HepG2 (cell line): ENCODE measurements at regions not wholly inside any gene's neighbourhood (a gene's known extent, or its start where the extent isn't known, plus 50 kb on each side); places are given as distances from the start of the nearest gene placed in this dataset.

Source experiments
- ATAC-seq: fragments of 200-7000 bp; cut with Tn5 transposase; 3 replicates; pipeline ENCODE4 v1.9.1; 2020; ENCODE audit warnings: mild to moderate bottlenecking, moderate library complexity
- BruUV-seq: library from RNA; stranded (reverse); fragments of 400-500 nt; replicated peaks from 2 replicates; lab custom pipeline; 2021; lab: Mats Ljungman, UMichigan
- CTCF ChIA-PET: fragments of 300-600 bp; formaldehyde crosslinking; extraction: SDS; loops from one replicate; lab custom pipeline; 2021; ENCODE audit warnings: low total read pairs, inconsistent platforms, low intra/inter-chr PET ratio; lab: Yijun Ruan, JAX
- POLR2A ChIA-PET: fragments of 350-600 bp; sonication (Branson Sonifier 250); formaldehyde crosslinking; loops from one replicate; lab custom pipeline; 2020; ENCODE audit warnings: antibody characterized with exemption, inconsistent platforms; lab: Yijun Ruan, JAX
- DNase-seq: peaks from one replicate; pipeline ENCODE4 v3.0.0-alpha.2; 2015; ENCODE audit warnings: low spot score
- FAIRE-seq: peaks from 3 replicates; lab custom pipeline; 2011; peaks lifted over from hg19 to GRCh38; lab: Jason Lieb, UNC
- H2AFZ ChIP-seq: one replicate; pipeline ENCODE4 v1.6.1; 2011; ENCODE audit warnings: low read length, inconsistent platforms
- H3K27ac ChIP-seq: fragments of 300-600 bp; 3 replicates; pipeline ENCODE4 v1.8.0; 2011; ENCODE audit warnings: mixed run types, mild to moderate bottlenecking, mixed read lengths, low read length, inconsistent platforms; ENCODE audit not compliant: insufficient read depth; ENCODE audit errors: extremely low read length
- H3K27me3 ChIP-seq, 2 experiments: fragments of 200-600 bp in 1 of 2; 2 replicates in 1 of 2; 3 replicates in 1 of 2; pipeline versions ENCODE4 v1.6.0 to v1.8.0; 2011; ENCODE audit warnings: low read length in 2 of 2, mild to moderate bottlenecking in 2 of 2, moderate library complexity in 2 of 2, inconsistent platforms in 1 of 2; ENCODE audit not compliant: insufficient read depth in 2 of 2, control insufficient read depth in 1 of 2
- H3K36me3 ChIP-seq, 2 experiments: fragments of 200-600 bp in 1 of 2; replicated peaks in 1 of 2; 2 replicates in 1 of 2; 3 replicates in 1 of 2; pipeline versions ENCODE4 v1.5.1 to v1.8.0; 2011; ENCODE audit warnings: low read length in 2 of 2, inconsistent platforms in 1 of 2; ENCODE audit not compliant: insufficient read depth in 2 of 2, control insufficient read depth in 1 of 2
- H3K4me1 ChIP-seq: 2 replicates; pipeline ENCODE4 v1.5.1; 2012; ENCODE audit warnings: low read length, inconsistent platforms; ENCODE audit not compliant: insufficient read depth
- H3K4me2 ChIP-seq: 2 replicates; pipeline ENCODE4 v1.6.0; 2011; ENCODE audit warnings: low read depth, low read length, inconsistent platforms
- H3K4me3 ChIP-seq, 3 experiments: fragments of 200-600 bp in 1 of 3; sonication (generic), shearing (Covaris generic) in 1 of 3; replicated peaks in 1 of 3; 2 replicates each; pipeline ENCODE4 v1.5.1; 2011 to 2016; ENCODE audit warnings: low read length in 3 of 3, inconsistent platforms in 2 of 3, low read depth in 2 of 3, mild to moderate bottlenecking in 2 of 3, control low read depth in 1 of 3, mixed read lengths in 1 of 3; ENCODE audit not compliant: insufficient read depth in 1 of 3
- H3K79me2 ChIP-seq: one replicate; pipeline ENCODE4 v1.6.1; 2011; ENCODE audit warnings: low read length, inconsistent platforms; ENCODE audit not compliant: insufficient read depth
- H3K9ac ChIP-seq: 2 replicates; pipeline ENCODE4 v1.6.0; 2011; ENCODE audit warnings: mild to moderate bottlenecking, low read depth, low read length, inconsistent platforms; ENCODE audit not compliant: insufficient read depth
- H3K9me3 ChIP-seq: 2 replicates; pipeline ENCODE4 v1.5.1; 2012; ENCODE audit warnings: mild to moderate bottlenecking, low read length
- H4K20me1 ChIP-seq: 2 replicates; pipeline ENCODE4 v1.6.0; 2011; ENCODE audit warnings: inconsistent platforms, mild to moderate bottlenecking, low read length, moderate library complexity; ENCODE audit not compliant: insufficient read depth
- KAT2B ChIP-seq: fragments of 150-350 bp; IDR thresholded peaks from 2 replicates; pipeline ENCODE4 v1.6.1; 2014; ENCODE audit warnings: low read depth, low read length, borderline replicate concordance
- POLR2A ChIP-seq, 2 experiments: IDR thresholded peaks; 2 replicates each; pipeline ENCODE4 v1.6.1; 2011; ENCODE audit warnings: low read depth in 2 of 2, low read length in 2 of 2, mild to moderate bottlenecking in 1 of 2, moderate library complexity in 1 of 2; ENCODE audit not compliant: insufficient read depth in 1 of 2
- ZNF564 ChIP-seq: sonication (generic); formaldehyde crosslinking; IDR thresholded peaks from 2 replicates; pipeline ENCODE4 v1.8.1; 2023; ENCODE audit warnings: mild to moderate bottlenecking, missing genetic modification reagents
- WGBS: methylation state at CpG from one replicate; pipeline ENCODE4 v1.1.6; 2017; ENCODE audit warnings: low lambda C conversion rate; 5-methylcytosine and 5-hydroxymethylcytosine counted together
- in situ Hi-C: cut with HindIII; loops from 2 replicates; pipeline ENCODE4 v1.10.0; 2017; ENCODE audit warnings: low pct_unique_long_range_greater_than_20kb; ENCODE audit not compliant: extremely low pct_ligation_motif_present
- intact Hi-C: fragments of 100-400 bp; cut with micrococcal nuclease; formaldehyde crosslinking; loops from one replicate; pipeline ENCODE4 v1.10.0; 2022; ENCODE audit not compliant: unreplicated experiment
- TF ChIP-seq, protein P1 (sequence below): sonication (generic); formaldehyde crosslinking; IDR thresholded peaks from 2 replicates; pipeline ENCODE4 v1.4.0; 2020; ENCODE audit warnings: missing genetic modification reagents

DNA sequence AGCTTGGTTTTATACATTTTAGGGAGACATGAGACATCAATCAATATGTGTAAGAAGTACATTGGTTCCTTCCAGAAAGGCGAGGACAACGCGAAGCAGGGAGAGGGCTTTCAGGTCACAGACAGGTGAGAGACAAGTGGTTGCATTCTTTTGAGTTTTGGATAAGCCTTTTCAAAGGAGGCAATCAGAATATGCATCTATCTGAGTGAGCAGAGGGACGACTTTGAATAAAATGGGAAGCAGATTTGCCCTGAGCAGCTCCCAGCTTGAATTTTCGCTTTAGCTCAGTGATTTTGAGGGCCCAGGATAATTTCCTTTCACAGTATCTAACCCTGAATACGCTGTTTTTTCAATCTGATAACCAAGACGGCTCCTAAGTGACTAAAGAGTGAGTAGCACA, 82.5 kb upstream of the MYO3A start:
- no TSS peak for BruUV-seq
- Histone ChIP-seq H4K20me1 (no peaks in the 10 kb centered on the region), H2AFZ (no peak overlapping the region), H3K27ac (no peak overlapping the region), H3K4me3 (no peak overlapping the region), H3K9ac (no peak overlapping the region), H3K4me1 (no peaks in the 10 kb centered on the region), H3K79me2 (no peaks in the 10 kb centered on the region), H3K36me3 (no peaks in the 10 kb centered on the region), H3K9me3 (no peaks in the 10 kb centered on the region)
- in situ Hi-C loops (no loop called here), intact Hi-C loops (no loop called here)
- ChIA-PET POLR2A (no interaction called here), CTCF (no interaction called here)
- ATAC-seq, result no peak
- TF ChIP-seq POLR2A (IDR thresholded peaks at IDR 0.05; ENCODE audit: insufficient read depth in 1 of 2, low read depth in 2 of 2, low read length in 2 of 2) (no peak), KAT2B (no peak)
- TF ChIP-seq, protein P1, sequence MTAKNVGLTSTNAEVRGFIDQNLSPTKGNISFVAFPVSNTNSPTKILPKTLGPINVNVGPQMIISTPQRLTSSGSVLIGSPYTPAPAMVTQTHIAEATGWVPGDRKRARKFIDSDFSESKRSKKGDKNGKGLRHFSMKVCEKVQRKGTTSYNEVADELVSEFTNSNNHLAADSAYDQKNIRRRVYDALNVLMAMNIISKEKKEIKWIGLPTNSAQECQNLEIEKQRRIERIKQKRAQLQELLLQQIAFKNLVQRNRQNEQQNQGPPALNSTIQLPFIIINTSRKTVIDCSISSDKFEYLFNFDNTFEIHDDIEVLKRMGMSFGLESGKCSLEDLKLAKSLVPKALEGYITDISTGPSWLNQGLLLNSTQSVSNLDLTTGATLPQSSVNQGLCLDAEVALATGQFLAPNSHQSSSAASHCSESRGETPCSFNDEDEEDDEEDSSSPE (CRISPR knock-in tag), result no peak
- TF ChIP-seq, all 625 proteins: peak for 0
- 23% methylated on average over 7 of the region's 7 CpGs for WGBS
- no peak overlapping the region for H3K4me2 ChIP-seq
- no peak for FAIRE-seq
- H3K27me3 ChIP-seq, result no peaks in the 10 kb centered on the region
- no peak for DNase-seq

GRCh38 chr10:25852364-25852941, 81.6 kb upstream of the MYO3A start:
- in situ Hi-C loops (no loop called here), intact Hi-C loops (no loop called here)
- Histone ChIP-seq H3K9ac (no peak overlapping the region), H3K4me2 (no peak overlapping the region), H4K20me1 (no peaks in the 10 kb centered on the region), H3K27ac (no peak overlapping the region), H3K4me1 (no peaks in the 10 kb centered on the region), H3K79me2 (no peaks in the 10 kb centered on the region), H3K9me3 (no peaks in the 10 kb centered on the region), H3K36me3 (no peaks in the 10 kb centered on the region), H3K4me3 (no peak overlapping the region), H2AFZ (no peak overlapping the region), H3K27me3 (no peaks in the 10 kb centered on the region)
- TF ChIP-seq ZNF564 (CRISPR knock-in tag), result no peak
- ChIA-PET CTCF (no interaction called here), POLR2A (no interaction called here)
- WGBS, result 36% methylated on average over 8 of the region's 8 CpGs
- DNase-seq, result no peak
- ATAC-seq, result no peak
- no TSS peak for BruUV-seq
- FAIRE-seq, result no peak
